SW 1271 (cell line): ENCODE measurements at regions not wholly inside any gene's neighbourhood (a gene's known extent, or its start where the extent isn't known, plus 50 kb on each side); places are given as distances from the start of the nearest gene placed in this dataset.

ENCODE experiments used
- DNase-seq, 2 experiments: peaks; one replicate each; lab custom pipeline; 2025; lab: John Stamatoyannopoulos, UW

DNA sequence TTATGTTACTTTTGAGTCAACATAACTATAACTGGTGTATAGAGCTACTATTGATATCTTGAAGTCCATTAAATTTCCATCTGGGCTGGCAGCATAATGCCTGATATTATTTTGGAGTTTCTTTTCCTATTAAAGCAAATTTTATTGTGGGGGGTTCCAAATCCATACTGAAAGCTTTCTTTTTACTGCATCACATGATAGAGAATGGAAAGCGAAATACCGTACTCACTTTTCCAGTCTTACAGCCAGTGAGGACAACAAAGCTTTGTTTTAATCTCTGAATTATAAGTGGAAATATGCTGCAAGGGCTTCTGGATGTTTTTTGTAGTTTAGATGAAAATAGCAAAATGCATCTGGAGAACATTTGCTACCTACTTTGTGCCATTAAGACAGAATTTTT is 477.5 kb upstream of the SEMA3D start:
- DNase-seq: no peak

DNA sequence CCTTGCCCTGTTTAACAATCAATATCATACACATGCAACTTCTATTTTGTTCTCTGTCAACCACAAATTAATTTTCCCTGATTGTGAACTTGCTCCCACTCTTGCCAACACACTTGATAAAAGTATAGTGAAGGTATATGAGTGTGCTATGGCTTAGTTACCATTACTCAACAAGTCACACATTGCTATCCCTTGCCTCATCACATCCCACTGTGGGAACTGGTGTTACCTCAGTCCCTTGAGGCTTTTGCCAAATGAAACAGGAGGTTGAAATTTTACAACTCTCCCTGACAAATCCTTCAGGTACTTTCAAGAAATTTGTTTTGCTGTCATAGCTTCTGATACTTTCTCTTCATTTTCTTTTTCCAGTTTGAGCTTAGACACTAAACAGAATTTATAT is 472.5 kb upstream of the SEMA3D start:
- DNase-seq: no peak

DNA sequence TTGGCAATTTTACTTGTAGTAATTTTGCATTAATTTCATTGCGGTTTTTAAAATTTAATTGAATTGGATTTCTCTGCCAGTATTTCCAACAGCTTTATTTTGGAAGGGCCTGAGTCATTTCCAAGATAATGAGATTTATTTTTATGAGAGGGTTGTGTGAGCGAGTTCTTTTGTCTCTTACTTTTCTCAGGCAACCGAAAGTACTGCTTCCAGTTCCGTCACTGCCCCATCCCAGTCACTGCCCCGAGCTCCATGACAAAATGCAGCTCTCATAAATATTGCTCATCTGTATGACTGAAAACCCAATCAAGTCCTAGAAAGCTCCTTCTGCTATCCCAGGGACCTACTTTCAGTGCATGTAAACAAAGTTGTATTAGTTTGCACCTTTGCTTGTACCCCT is 468.4 kb upstream of the SEMA3D start:
- no peak for DNase-seq

DNA sequence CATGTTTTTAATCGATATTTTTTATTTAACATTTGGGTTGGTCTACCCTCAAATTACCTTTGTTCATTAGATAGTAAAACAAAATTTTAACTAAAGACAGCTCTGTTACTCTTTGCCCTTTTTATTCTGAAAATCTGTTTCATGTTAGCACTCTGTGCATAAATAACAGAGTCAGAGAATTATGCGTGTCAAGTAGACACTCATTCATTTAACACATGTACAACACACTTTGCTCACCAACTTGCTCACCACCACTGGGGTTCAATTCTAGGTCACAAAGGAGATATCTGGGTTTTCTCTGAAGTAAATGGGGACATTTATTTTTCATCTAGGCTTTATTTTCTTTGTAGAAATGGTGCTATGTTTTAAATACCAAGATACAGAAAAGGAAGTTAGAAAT is 457.4 kb upstream of the SEMA3D start:
- no peak for DNase-seq

DNA sequence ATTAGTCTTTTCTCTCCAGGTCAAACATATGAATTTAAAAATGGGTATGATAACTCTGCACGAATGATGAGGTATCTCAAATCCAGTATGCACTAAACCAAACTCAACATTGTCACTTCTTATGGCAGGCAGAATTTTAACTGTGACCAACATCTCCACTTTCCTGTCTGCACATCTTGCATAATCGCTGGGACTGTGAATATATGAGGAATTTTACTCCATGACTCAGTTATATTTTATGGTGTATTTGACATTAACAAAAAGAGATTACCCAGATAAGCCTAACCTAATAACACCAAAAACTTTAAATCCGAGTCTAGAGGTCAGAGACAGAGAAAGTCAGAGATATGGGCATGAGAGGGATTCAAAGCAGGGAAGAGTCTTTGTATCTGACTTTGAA is 454.5 kb upstream of the SEMA3D start:
- no peak for DNase-seq

DNA sequence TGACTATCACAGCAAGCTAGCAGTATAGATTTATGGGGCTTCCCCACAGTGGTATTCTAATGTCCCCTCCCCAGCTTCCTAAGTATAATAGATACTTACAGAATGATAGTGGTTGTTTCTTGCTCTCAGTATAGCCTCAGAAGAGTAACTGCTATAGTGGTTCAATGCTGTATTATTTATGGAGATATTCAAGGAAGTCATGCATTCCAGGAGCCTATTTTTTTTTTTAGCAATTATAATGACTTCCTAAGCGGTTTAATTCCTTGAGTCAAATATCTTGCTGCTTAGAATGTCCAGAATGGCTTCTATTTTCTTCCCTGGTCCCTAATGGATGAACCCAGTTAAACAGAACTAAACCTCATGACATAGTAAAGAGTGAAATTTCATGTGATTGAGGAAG is 451.5 kb upstream of the SEMA3D start:
- DNase-seq: no peak

DNA sequence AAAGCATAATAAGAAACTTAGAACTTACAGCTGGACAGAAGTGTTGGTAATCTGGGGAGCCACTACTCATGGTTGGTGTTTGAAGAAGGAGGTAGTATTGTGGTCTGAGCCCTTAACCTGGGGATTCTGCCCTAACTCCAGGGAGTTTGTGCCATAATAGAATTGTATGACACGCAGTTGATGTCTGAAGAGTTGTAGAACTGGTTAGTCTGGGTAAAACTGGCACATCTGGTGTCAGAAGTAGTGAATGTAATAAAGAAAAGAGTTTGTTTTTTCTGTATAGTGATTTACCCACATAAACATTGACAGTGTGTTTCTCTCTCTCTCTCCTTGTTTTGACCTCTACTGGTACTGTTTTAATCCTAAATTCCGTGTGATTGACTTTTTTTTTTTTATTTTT is 448.1 kb upstream of the SEMA3D start:
- no peak for DNase-seq

DNA sequence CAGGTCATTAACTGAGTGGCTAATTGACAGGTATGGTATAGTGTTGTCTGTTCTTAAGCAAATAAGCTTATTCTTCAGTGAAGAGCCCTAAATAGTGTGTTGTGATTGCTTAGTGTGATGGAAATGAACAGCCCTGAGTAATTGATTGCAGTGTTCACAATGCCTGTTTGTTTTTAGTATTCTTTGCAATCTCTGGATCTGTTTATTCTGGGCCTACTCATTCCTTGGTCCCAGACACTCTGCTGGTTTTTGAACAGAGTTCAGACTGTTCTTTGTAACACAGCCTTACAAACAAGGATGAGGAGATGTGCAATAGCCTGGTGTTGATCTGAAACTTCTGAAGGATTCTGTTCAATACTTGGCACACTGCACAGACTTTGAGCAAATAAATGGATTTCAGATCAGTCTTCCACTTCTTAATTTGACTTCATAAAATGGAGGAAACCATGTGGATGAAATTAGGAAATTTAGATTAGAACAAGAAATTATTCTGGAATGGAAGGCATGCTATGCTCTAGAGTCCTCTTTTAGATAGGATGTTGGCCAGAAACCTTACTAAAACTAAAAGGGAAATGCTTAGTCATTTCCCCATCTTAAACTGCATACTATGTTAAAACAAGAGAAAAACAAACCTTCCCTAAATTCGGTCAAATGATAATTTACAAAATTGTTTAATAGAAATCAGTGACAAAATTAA is 444.2 kb upstream of the SEMA3D start:
- no peak for DNase-seq

DNA sequence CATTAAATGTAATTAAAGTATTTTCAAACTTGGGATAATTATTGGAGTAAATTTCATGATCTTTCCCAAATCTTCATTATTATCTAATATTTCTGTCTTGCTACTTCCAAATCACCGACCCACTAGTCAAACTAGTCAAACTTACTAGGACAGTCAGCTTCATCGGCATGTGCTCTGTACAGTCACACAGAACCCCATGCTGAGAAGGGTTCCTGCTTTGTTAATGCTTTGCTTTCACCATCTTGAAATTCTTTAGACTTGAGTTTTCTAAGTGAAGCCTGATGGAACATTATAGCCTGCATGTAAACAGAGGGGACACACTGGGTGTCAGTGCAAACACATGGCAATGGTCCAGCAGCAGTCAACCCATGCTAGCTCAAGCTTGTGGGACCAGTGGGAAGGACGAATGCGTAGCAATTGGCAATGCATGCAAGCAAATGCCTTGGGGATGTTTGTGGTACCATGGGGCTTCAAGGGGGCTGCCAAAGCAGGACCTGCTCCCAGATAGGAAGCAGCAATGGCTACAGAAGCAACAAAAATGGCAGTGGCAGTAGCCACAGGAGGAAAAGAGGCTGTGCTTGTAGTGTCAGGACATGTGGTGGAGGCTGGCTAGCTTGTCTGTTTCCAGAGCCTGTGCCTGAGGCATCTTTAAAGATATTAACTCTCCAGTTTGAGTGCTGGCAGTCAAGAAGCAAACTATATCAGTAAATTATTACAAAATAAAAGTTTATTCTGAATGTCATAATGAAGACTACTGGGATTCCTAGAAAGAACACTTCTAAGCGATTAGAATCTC is 441.1 kb upstream of the SEMA3D start:
- DNase-seq: no peak

DNA sequence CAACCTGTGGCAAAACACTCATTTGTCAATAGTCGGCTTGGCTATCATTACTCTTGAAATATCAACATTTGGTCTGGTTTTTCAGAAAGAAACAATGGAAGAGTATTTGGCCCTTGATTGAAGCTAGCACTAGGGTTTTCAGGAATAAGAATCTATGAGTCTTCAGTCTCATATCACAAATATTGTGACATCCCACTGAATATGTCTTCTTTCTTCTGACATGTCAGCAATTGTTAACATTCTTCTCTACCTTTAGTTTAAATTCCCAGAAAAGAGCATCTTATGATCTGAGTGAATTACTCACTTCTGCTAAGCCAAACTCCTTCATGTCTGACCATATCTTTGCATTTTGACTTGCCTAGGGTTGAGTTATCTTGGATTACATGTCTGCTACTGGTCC is 435.2 kb upstream of the SEMA3D start:
- DNase-seq: no peak

DNA sequence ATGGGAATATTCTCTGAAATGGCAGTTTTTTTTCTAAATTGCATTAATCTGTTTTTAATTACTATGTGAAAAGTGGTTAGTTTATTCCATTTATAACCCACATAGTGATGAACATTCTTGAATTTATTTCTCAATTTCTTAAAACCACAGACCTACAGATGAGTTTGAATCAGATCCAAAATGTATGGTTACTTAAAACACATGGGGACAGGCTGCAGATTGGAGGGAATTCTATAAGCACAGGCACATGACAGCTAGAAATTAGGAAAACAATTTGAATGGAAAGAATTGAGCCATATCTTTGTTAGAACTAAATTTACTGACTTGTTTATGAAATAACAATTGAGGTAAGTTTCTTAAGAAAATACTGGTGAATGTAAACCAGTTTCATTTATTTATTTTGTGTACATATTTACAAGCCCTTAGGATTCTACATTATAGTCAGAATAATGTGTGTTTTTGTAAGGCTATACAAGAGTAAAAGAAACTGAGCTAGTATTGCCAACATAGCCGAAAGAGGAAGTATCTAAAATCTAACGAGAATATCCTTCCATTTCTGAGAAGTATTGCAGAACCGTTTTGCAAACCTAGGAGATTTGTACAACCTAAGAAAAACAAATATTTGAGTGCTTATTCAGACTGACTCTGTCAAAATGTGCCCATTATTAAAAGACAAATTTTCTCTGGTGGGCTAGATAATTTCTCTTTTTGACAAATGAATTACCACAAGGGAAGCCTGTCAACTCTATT is 434.3 kb upstream of the SEMA3D start:
- no peak for DNase-seq

DNA sequence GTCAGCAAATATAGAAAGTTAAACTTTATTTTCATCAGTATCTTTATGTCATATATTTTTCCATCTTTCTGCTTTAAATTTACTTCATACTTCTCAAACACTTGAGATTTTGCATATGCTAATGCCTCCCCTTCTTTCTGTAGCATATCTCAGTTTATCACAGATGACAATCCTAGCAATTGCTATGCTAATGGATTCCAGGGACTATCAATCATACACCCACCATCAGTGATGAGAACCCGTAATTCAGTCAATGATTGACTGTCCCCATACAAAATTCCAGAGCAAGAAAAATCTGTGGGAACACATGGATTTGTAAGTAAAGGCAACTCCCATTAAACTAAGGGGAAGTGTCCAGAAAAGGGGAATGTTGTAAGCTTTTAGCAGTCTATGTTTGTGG is 432.4 kb upstream of the SEMA3D start:
- DNase-seq: no peak

DNA sequence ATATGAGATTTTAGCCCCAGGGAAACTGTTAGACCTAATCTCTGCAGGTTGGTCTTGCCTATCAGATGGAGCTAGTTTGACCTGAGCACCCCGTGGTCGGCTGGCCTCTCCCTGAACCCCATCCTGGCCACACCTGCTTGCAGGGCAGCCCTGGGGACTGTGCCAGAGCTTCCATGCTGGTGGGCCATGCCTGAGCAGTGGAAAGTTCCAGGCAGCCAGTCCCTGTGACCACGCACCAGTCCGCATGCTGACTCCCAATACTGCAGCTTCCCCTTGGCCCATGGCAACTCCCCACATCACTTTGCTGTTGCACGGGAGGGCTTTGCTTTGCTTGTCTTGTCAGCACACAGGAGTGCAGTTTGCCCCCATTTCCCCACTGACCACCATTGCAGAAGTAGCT is 427.8 kb upstream of the SEMA3D start:
- no peak for DNase-seq

DNA sequence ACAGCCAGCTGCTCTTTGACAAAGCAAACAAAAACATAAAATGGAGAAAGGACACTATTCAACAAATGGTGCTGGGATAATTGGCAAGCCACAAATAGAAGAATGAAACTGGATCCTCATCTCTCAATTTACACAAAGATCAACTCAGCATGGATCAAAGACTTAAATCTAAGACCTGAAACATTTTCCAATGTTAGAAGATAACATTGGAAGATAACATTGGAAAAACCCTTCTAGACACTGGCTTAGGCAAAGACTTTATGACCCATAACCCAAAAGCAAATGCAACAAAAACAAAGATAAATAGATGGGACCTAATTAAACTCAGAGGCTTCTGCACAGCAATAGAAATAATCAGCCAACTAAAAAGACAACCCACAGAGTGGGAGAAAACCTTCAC is 425.7 kb upstream of the SEMA3D start:
- DNase-seq: no peak

DNA sequence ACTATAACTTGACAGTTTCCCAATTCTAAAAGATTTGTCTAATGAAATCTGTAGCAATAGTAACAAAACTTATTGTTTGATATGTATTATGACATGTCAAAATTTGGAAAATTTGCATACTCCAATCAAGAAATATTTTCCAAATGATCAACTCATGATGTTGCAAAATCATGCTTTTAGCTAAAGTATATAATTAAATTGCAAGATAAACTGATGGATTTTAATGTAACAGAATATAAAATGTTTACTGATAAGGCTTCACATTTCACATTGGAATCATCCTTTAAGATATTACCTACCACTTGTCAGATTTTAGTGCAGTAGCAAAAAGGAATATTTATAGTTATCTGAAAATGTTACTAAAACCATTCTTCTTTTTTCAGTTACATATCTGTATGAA is 421.9 kb upstream of the SEMA3D start:
- no peak for DNase-seq

DNA sequence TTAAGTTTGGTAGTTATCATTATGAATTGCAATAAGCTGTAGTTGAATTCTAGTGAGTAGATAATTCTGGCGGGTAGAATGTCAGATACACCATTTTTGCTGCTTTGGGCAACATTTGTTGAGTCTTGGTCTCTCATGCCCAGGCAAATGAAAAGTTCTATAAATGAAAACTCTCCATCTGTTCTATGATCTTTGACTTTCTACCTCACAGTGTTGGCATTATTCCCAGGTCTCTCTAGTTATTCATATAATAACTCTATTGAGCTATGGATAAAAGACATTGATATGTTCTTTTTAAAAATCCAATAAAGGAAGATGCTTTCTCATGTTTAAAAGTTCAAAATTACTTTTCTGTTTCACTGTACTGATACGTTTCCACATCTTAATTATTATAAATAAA is 415.3 kb upstream of the SEMA3D start:
- DNase-seq: no peak

DNA sequence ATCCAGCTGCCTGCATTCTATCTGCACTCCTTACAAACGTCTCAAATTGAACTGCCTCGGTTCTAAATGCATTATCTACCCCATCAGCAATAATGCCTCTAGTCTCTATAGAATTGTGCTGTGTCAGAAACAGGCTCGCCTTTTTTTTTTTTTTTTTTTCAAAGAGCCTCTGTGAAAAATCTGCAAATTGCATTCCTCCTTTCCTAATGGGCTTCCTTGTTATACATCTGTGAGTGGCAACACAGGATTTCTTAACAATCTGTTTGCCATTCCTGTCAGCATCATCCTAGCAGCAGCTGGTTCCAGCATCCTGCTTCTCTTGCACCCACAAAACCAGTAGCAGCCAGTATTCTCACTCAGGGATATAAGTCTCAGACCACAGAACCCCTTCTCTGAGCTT is 413.5 kb upstream of the SEMA3D start:
- no peak for DNase-seq

DNA sequence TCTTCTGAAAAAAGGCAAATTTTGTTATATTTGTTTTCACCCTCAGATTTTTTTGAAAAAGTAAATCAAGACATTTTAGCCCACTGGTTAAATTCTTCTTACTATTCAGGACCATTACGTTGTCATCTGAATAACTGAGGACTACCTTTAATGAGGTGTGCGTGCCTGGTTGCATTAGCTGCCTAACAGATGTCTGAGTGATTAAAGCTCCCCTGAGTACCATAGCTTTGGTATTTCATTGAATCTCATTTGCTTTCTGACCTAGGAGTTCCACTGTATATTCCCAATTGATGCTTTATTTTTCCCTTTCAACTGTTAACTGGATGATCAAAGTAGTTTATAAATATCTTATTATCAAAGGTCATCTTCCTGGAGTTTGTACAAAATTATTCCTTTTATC is 410.0 kb upstream of the SEMA3D start:
- DNase-seq: no peak

DNA sequence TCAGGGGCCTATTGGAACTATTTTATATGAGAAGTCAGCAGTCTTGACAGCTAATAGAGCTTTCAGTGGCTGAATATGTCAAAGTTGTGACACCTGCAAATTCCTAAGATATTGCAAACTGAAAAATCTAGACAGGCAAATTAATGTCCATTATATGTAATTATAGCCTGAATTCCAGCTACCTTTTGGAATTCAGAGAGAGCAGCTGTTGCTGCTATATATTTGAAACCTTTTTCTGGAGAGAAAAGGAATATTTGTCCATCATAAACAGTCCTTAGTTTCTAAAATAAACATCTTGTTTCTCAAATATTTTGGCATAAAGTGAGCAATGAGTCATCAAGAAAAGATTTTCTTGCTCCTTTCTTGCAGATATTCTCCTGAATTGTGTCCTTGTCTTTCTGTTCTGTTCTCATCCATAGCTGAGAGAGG is 408.9 kb upstream of the SEMA3D start:
- no peak for DNase-seq

DNA sequence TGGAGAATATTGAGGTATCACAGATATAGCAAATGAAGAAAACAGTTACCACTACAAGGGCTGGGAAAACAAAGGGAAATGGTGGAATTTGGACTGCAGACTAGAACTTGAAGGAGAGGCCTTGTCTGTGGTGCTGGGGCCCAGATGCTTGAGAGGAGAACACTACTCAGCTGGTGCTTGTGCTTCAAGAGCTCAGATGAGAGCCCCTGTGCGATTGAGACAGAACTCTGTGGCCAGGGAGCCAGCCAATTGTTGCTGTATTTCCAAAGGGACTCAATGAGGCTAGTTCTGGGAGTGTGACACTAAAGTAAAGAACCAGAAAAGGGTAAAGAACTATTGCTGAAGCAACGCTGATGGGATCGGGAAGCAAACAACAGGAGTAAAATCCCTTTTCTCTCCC is 406.5 kb upstream of the SEMA3D start:
- DNase-seq: no peak

DNA sequence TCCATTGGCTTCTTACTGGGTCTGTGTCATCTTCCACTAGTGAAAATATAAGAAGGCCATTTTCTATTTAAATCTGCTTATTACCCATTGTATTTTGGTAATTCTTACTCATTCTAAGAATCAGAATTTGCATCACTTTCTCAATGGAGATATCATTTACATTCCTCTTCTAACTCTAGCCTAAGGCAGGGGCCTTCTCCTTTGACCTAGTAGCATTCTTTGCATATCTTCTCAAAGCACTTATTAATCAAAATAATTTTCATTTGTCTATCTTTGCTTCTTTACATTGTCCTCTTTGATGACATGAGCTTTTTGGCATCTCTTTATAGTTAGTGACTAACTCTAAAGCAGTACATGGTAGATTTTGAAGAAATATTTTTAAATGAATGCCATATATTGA is 400.9 kb upstream of the SEMA3D start:
- no peak for DNase-seq

DNA sequence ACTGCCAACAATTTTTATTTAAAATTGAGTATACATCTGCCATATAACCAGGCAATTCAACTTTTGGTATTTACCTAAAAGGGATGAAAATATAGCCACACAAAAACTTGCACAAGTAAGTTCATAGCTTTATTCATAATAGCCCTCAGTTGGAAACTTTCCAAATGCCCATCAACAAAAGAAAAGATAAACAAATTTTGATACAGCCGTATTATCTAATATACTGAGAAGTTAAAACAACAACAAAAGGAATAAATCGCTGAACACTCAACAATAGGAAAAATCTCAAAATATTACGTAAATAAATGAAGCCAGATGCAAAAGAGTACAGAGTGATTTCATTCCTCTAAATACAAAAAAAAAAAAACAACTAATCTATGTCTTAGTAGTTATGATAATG is 399.2 kb upstream of the SEMA3D start:
- no peak for DNase-seq
